ENCODE measurements at regions not wholly inside any gene's neighbourhood (a gene's known extent, or its start where the extent isn't known, plus 50 kb on each side); places are given as distances from the start of the nearest gene placed in this dataset.
"Not testable (repeated sequence)": the region's sequence is repeated elsewhere in the genome, so short reads cannot be mapped to it uniquely, and the experiment has no call there.

GRCh38 chr9:21624675-21625644 is 142.8 kb upstream of the IFNE start:
- POLR2A ChIA-PET = no interaction called here

GRCh38 chr9:21626493-21626892 is 144.4 kb upstream of the IFNE start:
- TF ChIP-seq, protein P1, sequence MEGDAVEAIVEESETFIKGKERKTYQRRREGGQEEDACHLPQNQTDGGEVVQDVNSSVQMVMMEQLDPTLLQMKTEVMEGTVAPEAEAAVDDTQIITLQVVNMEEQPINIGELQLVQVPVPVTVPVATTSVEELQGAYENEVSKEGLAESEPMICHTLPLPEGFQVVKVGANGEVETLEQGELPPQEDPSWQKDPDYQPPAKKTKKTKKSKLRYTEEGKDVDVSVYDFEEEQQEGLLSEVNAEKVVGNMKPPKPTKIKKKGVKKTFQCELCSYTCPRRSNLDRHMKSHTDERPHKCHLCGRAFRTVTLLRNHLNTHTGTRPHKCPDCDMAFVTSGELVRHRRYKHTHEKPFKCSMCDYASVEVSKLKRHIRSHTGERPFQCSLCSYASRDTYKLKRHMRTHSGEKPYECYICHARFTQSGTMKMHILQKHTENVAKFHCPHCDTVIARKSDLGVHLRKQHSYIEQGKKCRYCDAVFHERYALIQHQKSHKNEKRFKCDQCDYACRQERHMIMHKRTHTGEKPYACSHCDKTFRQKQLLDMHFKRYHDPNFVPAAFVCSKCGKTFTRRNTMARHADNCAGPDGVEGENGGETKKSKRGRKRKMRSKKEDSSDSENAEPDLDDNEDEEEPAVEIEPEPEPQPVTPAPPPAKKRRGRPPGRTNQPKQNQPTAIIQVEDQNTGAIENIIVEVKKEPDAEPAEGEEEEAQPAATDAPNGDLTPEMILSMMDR (IDR thresholded peaks at IDR 0.05; ENCODE audit: unreplicated experiment) = no peak
- ChIA-PET POLR2A (no interaction called here), CTCF (no interaction called here)
- Mint-ChIP-seq H3K4me1 (ENCODE audit: insufficient read depth, unreplicated experiment) (no peaks in the 10 kb centered on the region), H3K27ac (ENCODE audit: low read depth, unreplicated experiment) (no peak overlapping the region), H3K27me3 (ENCODE audit: insufficient read depth, unreplicated experiment) (no peaks in the 10 kb centered on the region), H3K36me3 (ENCODE audit: insufficient read depth, unreplicated experiment) (no peaks in the 10 kb centered on the region), H3K4me3 (ENCODE audit: unreplicated experiment) (no peak overlapping the region), H3K9me3 (ENCODE audit: unreplicated experiment) (no peaks in the 10 kb centered on the region)
- no TSS peak for BruUV-seq (replicated peaks)
- no peak for DNase-seq (ENCODE audit: unreplicated experiment)
- intact Hi-C loops (cut with micrococcal nuclease) = no loop called here

More at GRCh38 chr9:21624675-21625644, 142.8 kb upstream of the IFNE start:
- Mint-ChIP-seq H3K4me1 (ENCODE audit: insufficient read depth, unreplicated experiment) (no peaks in the 10 kb centered on the region), H3K36me3 (ENCODE audit: insufficient read depth, unreplicated experiment) (no peaks in the 10 kb centered on the region), H3K9me3 (ENCODE audit: unreplicated experiment) (no peaks in the 10 kb centered on the region), H3K27me3 (ENCODE audit: insufficient read depth, unreplicated experiment) (no peaks in the 10 kb centered on the region), H3K4me3 (ENCODE audit: unreplicated experiment) (no peak overlapping the region), H3K27ac (ENCODE audit: low read depth, unreplicated experiment) (no peak overlapping the region)
- CTCF ChIA-PET = no interaction called here
- intact Hi-C loops (cut with micrococcal nuclease) = no loop called here
- DNase-seq (ENCODE audit: unreplicated experiment) = no peak
- no TSS peak for BruUV-seq (replicated peaks)
- TF ChIP-seq, protein P1 (IDR thresholded peaks at IDR 0.05; ENCODE audit: unreplicated experiment) = no peak

DNA sequence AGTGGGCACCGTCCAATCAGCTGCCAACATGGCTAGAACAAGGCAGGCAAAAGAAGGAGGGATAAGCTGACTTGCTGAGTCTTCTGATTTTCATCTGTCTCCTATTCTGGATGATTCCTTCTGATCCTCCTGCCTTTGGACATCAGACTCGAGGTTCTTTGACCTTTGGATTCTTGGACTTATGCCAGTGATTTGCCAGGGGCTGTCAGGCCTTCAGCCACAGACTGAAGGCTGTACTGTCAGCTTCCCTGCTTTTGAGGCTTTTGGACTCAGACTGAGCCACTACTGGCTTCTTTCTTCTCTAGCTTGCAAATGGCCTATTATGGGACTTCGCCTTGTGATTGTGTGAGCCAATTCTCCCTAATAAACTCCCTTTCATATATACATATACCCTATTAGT is 146.8 kb upstream of the IFNE start:
- H3K9me3 Mint-ChIP-seq (ENCODE audit: unreplicated experiment); H3K36me3 Mint-ChIP-seq (ENCODE audit: insufficient read depth, unreplicated experiment); H3K4me1 Mint-ChIP-seq (ENCODE audit: insufficient read depth, unreplicated experiment); H3K4me3 Mint-ChIP-seq (ENCODE audit: unreplicated experiment); H3K27me3 Mint-ChIP-seq (ENCODE audit: insufficient read depth, unreplicated experiment); POLR2A ChIA-PET; BruUV-seq (replicated peaks); intact Hi-C loops (cut with micrococcal nuclease); DNase-seq (ENCODE audit: unreplicated experiment); H3K27ac Mint-ChIP-seq (ENCODE audit: low read depth, unreplicated experiment): not testable (repeated sequence)
- CTCF ChIA-PET = interaction anchor here (0.8 kb wide), 1 partner anchor 90 kb away, joined by 3 read pairs; no protein-coding TSS in a partner anchor

DNA sequence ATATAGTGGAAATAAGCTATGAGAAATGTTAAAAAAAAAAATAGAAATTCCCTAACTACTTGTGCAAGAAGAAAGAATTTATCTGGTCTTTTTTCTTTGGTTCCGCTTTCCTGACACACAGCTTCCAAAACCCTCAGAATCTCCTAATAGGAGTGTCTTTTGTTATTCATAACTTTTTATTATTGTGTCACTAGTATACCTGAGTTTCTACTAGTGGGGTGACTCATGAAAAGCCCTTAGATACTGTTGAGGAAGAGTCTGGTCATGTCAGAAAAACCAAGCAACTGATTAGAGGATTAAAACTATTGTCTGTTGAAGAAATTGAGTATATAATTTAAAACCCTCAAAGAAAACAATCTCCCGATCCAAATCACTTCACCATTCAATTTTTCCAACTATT is 152.8 kb upstream of the IFNE start:
- H3K27ac Mint-ChIP-seq (ENCODE audit: low read depth, unreplicated experiment) = no peak overlapping the region
- no peaks in the 10 kb centered on the region for H3K36me3 Mint-ChIP-seq (ENCODE audit: insufficient read depth, unreplicated experiment)
- no peaks in the 10 kb centered on the region for H3K27me3 Mint-ChIP-seq (ENCODE audit: insufficient read depth, unreplicated experiment)
- no peak overlapping the region for H3K4me3 Mint-ChIP-seq (ENCODE audit: unreplicated experiment)
- BruUV-seq (replicated peaks) = no TSS peak
- DNase-seq (ENCODE audit: unreplicated experiment) = no peak
- POLR2A ChIA-PET = no interaction called here
- H3K4me1 Mint-ChIP-seq (ENCODE audit: insufficient read depth, unreplicated experiment) = no peaks in the 10 kb centered on the region
- intact Hi-C loops (cut with micrococcal nuclease) = no loop called here
- TF ChIP-seq, protein P1 (IDR thresholded peaks at IDR 0.05; ENCODE audit: unreplicated experiment) = no peak
- CTCF ChIA-PET = no interaction called here
- H3K9me3 Mint-ChIP-seq (ENCODE audit: unreplicated experiment) = no peaks in the 10 kb centered on the region
